ENCODE measurements at regions not wholly inside any gene's neighbourhood (a gene's known extent, or its start where the extent isn't known, plus 50 kb on each side); places are given as distances from the start of the nearest gene placed in this dataset.

- no peak for TF ChIP-seq MAX (IDR thresholded peaks at IDR 0.05; ENCODE audit: low read depth, low read length)
- TF ChIP-seq, protein P1, sequence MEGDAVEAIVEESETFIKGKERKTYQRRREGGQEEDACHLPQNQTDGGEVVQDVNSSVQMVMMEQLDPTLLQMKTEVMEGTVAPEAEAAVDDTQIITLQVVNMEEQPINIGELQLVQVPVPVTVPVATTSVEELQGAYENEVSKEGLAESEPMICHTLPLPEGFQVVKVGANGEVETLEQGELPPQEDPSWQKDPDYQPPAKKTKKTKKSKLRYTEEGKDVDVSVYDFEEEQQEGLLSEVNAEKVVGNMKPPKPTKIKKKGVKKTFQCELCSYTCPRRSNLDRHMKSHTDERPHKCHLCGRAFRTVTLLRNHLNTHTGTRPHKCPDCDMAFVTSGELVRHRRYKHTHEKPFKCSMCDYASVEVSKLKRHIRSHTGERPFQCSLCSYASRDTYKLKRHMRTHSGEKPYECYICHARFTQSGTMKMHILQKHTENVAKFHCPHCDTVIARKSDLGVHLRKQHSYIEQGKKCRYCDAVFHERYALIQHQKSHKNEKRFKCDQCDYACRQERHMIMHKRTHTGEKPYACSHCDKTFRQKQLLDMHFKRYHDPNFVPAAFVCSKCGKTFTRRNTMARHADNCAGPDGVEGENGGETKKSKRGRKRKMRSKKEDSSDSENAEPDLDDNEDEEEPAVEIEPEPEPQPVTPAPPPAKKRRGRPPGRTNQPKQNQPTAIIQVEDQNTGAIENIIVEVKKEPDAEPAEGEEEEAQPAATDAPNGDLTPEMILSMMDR (IDR thresholded peaks at IDR 0.05; ENCODE audit: low read depth, low read length) = no peak
- no peak for DNase-seq (ENCODE audit: low read depth)
- no peak overlapping the region for H3K4me3 ChIP-seq (ENCODE audit: low read depth, low read length)
Observed at GRCh38 chr10:89142590-89142989, 64.5 kb downstream of the CH25H start.

DNA sequence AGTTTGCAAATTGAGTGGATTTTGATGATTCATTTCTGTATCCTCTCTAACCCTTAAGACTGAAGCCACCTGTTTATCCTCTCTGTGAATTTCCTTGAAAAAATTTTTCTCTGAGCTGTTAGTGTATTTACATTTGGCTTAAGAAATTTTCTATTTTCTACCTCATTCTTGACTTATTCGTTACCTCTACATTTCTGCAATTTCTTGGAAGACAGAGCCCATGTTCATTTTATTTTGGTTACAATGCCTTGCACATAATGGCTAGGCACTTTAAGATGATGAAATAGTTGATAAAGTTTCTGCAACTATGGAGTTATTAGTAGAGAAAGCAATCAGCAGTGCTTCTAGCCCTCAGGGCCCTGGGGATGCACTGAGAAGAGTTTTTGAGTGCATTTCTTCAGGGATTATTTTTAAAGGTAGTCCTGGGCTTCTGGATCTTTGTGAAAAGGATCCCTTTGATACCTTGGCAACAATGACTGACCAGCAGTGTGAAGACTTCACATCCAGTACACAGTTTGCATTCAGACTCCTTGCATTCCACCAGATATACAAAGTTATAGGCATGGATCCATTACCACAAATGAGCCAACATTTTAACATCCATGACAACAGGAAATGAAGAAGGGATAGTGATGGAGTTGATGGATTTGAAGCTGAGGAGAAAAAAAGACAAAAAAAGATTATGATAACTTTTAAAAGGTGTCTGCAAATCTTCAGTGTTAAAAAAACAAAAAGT is 68.2 kb downstream of the CH25H start:
- DNase-seq (ENCODE audit: low read depth) = no peak
- H3K4me3 ChIP-seq (ENCODE audit: low read depth, low read length) = no peak overlapping the region
- TF ChIP-seq MAX (IDR thresholded peaks at IDR 0.05; ENCODE audit: low read depth, low read length) (no peak), POLR2A (IDR thresholded peaks at IDR 0.05; ENCODE audit: extremely low read depth, insufficient read length) (no peak), MYC (IDR thresholded peaks at IDR 0.05; ENCODE audit: low read depth, low read length) (no peak)
- TF ChIP-seq, protein P1 (IDR thresholded peaks at IDR 0.05; ENCODE audit: low read depth, low read length) = no peak

GRCh38 chr10:89134963-89135362 is 72.2 kb downstream of the CH25H start:
- H3K4me3 ChIP-seq (ENCODE audit: low read depth, low read length) = no peak overlapping the region
- no peak for DNase-seq (ENCODE audit: low read depth)
- TF ChIP-seq MYC (IDR thresholded peaks at IDR 0.05; ENCODE audit: low read depth, low read length) = no peak
- TF ChIP-seq, protein P1 (IDR thresholded peaks at IDR 0.05; ENCODE audit: low read depth, low read length) = no peak
- no peak for TF ChIP-seq MAX (IDR thresholded peaks at IDR 0.05; ENCODE audit: low read depth, low read length)
- TF ChIP-seq POLR2A (IDR thresholded peaks at IDR 0.05; ENCODE audit: extremely low read depth, insufficient read length) = no peak

- DNase-seq (ENCODE audit: low read depth) = peak; percentile 60
- TF ChIP-seq, protein P1 (IDR thresholded peaks at IDR 0.05; ENCODE audit: low read depth, low read length) = no peak
- H3K4me3 ChIP-seq (ENCODE audit: low read depth, low read length) = no peak overlapping the region
Observed at GRCh38 chr10:89129911-89130310, 77.2 kb downstream of the CH25H start.

DNA sequence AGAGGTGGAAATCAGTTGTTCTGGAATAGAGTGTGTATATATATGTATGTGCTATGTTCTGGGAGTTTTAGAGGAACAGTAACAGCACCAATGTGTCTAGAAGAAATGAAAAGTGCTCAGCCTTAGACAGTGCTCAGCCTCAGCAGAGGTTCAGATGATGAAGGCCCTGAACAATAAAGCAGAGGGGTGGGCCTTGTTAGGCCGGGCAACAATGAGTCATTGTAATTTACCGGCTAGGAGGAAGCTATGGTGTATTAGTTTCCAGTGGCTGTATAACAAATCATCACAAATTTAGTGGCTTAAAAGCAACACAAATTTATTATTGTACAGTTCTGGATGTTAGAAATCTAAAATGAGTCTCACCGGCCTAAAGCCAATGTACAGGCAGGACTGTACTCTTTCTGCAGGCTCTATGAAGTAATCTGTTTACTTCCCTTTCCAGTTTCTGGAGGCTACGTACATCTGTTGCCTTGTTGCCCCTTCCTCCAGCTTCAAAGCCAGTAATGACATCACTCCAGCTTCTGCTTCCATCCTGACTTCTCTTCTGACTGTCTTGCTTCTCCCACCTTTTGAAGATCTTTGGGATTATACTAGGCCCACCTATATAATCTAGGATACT is 84.6 kb downstream of the CH25H start:
- peak; percentile 36 for DNase-seq (ENCODE audit: low read depth)
- TF ChIP-seq POLR2A (IDR thresholded peaks at IDR 0.05; ENCODE audit: extremely low read depth, insufficient read length) (no peak), MAX (IDR thresholded peaks at IDR 0.05; ENCODE audit: low read depth, low read length) (no peak), MYC (IDR thresholded peaks at IDR 0.05; ENCODE audit: low read depth, low read length) (no peak)
- TF ChIP-seq, protein P1 (IDR thresholded peaks at IDR 0.05; ENCODE audit: low read depth, low read length) = no peak
- H3K4me3 ChIP-seq (ENCODE audit: low read depth, low read length) = no peak overlapping the region

- DNase-seq (ENCODE audit: low read depth) = no peak
- TF ChIP-seq MAX (IDR thresholded peaks at IDR 0.05; ENCODE audit: low read depth, low read length) (no peak), MYC (IDR thresholded peaks at IDR 0.05; ENCODE audit: low read depth, low read length) (no peak), POLR2A (IDR thresholded peaks at IDR 0.05; ENCODE audit: extremely low read depth, insufficient read length) (no peak)
- TF ChIP-seq, protein P1 (IDR thresholded peaks at IDR 0.05; ENCODE audit: low read depth, low read length) = no peak
- H3K4me3 ChIP-seq (ENCODE audit: low read depth, low read length) = no peak overlapping the region
Observed at GRCh38 chr10:89121764-89122020, 85.4 kb downstream of the CH25H start.

Measured in NB4 (cell line).